ENCODE measurements at regions not wholly inside any gene's neighbourhood (a gene's known extent, or its start where the extent isn't known, plus 50 kb on each side); places are given as distances from the start of the nearest gene placed in this dataset.
"Not testable (repeated sequence)": the region's sequence is repeated elsewhere in the genome, so short reads cannot be mapped to it uniquely, and the experiment has no call there.

- no peaks in the 10 kb centered on the region for H3K9me3 ChIP-seq
- no peak for TF ChIP-seq CTCF (IDR thresholded peaks at IDR 0.05 in 4 of 5, conservative IDR thresholded peaks at IDR 0.05 in 1 of 5)
- TF ChIP-seq POLR2A (IDR thresholded peaks at IDR 0.05), result no peak
- no peak overlapping the region for H3K4me3 ChIP-seq
- H3K27me3 ChIP-seq, result no peaks in the 10 kb centered on the region
- no peaks in the 10 kb centered on the region for H3K36me3 ChIP-seq
- intact Hi-C loops (cut with DNase I; ENCODE audit: low total_unique reads), result no loop called here
- peaks cover 0 to 4% of the 10 kb centered on the region in 2 donors for H3K4me1 ChIP-seq
- DNase-seq (no peak), ATAC-seq (no peak)
- in situ Hi-C loops (cut with MboI; ENCODE audit: low sequenced_read_pairs in 4 of 4), result no loop called here
- no peak overlapping the region for H3K27ac ChIP-seq
Measured at GRCh38 chr2:8441986-8442385, 239.9 kb upstream of the ID2 start.

GRCh38 chr2:8442833-8443486 is 238.9 kb upstream of the ID2 start:
- intact Hi-C loops (cut with DNase I; ENCODE audit: low total_unique reads), result no loop called here
- Histone ChIP-seq H3K27ac (no peak overlapping the region), H3K27me3 (no peaks in the 10 kb centered on the region), H3K36me3 (no peaks in the 10 kb centered on the region), H3K4me3 (no peak overlapping the region), H3K9me3 (no peaks in the 10 kb centered on the region), H3K4me1 (peaks cover 0 to 4% of the 10 kb centered on the region in 2 donors)
- in situ Hi-C loops (cut with MboI; ENCODE audit: low sequenced_read_pairs in 4 of 4), result no loop called here
- DNase-seq (no peak), ATAC-seq (no peak)
- TF ChIP-seq CTCF (IDR thresholded peaks at IDR 0.05 in 4 of 5, conservative IDR thresholded peaks at IDR 0.05 in 1 of 5) (no peak), POLR2A (IDR thresholded peaks at IDR 0.05) (no peak)

GRCh38 chr2:8445580-8445979 is 236.3 kb upstream of the ID2 start:
- no peak overlapping the region for H3K4me3 ChIP-seq
- H3K36me3 ChIP-seq, result no peaks in the 10 kb centered on the region
- H3K9me3 ChIP-seq, result no peaks in the 10 kb centered on the region
- TF ChIP-seq POLR2A (IDR thresholded peaks at IDR 0.05), result no peak
- TF ChIP-seq CTCF (IDR thresholded peaks at IDR 0.05 in 4 of 5, conservative IDR thresholded peaks at IDR 0.05 in 1 of 5), result no peak
- intact Hi-C loops (cut with DNase I; ENCODE audit: low total_unique reads) (no loop called here), in situ Hi-C loops (cut with MboI; ENCODE audit: low sequenced_read_pairs in 4 of 4) (no loop called here)
- no peak for ATAC-seq
- H3K4me1 ChIP-seq, result no peaks in the 10 kb centered on the region
- DNase-seq, result no peak
- no peak overlapping the region for H3K27ac ChIP-seq
- H3K27me3 ChIP-seq, result no peaks in the 10 kb centered on the region

- ATAC-seq; H3K9me3 ChIP-seq; H3K27me3 ChIP-seq; H3K4me3 ChIP-seq; H3K27ac ChIP-seq; H3K36me3 ChIP-seq; DNase-seq; H3K4me1 ChIP-seq; in situ Hi-C loops (cut with MboI; ENCODE audit: low sequenced_read_pairs in 4 of 4); intact Hi-C loops (cut with DNase I; ENCODE audit: low total_unique reads): not testable (repeated sequence)
Measured at GRCh38 chr2:8446751-8447150, 235.1 kb upstream of the ID2 start.

- intact Hi-C loops (cut with DNase I; ENCODE audit: low total_unique reads), result no loop called here
- H3K27me3 ChIP-seq, result no peaks in the 10 kb centered on the region
- H3K9me3 ChIP-seq, result no peaks in the 10 kb centered on the region
- DNase-seq (no peak), ATAC-seq (no peak)
- H3K4me1 ChIP-seq, result no peaks in the 10 kb centered on the region
- H3K4me3 ChIP-seq, result no peak overlapping the region
- H3K27ac ChIP-seq, result no peak overlapping the region
- TF ChIP-seq POLR2A (IDR thresholded peaks at IDR 0.05) (no peak), CTCF (IDR thresholded peaks at IDR 0.05 in 4 of 5, conservative IDR thresholded peaks at IDR 0.05 in 1 of 5) (no peak)
- in situ Hi-C loops (cut with MboI; ENCODE audit: low sequenced_read_pairs in 4 of 4), result no loop called here
- H3K36me3 ChIP-seq, result no peaks in the 10 kb centered on the region
Measured at GRCh38 chr2:8447610-8448221, 234.1 kb upstream of the ID2 start.
